GM21825 (cell line): ENCODE measurements at regions not wholly inside any gene's neighbourhood (a gene's known extent, or its start where the extent isn't known, plus 50 kb on each side); places are given as distances from the start of the nearest gene placed in this dataset.

Source experiments
- ATAC-seq: cut with Tn5 transposase; IDR thresholded peaks from one replicate; pipeline ENCODE4 v1.9.1; 2021; ENCODE audit warnings: mild to moderate bottlenecking, moderate library complexity; ENCODE audit not compliant: unreplicated experiment

DNA sequence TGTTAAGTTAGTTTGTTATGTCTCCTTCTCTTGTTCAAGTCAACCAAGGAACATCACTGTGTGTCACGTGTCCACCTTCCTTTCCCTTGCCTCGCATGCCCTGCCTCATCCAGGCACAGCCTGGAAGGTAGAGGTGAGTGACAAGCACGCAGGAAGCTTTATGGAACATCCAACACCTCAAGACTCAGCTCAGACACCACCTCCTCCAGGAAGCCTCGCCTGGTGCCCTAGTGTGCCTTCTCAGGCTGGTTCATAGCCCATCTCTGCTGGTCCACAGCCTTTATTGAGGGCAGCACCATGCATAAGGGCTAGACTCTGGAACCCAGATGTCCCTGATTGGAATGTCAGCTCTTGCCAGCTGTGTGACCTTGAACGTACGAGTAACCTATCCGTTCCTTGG is 224.3 kb downstream of the ANKRD60 start:
- no peak for ATAC-seq

DNA sequence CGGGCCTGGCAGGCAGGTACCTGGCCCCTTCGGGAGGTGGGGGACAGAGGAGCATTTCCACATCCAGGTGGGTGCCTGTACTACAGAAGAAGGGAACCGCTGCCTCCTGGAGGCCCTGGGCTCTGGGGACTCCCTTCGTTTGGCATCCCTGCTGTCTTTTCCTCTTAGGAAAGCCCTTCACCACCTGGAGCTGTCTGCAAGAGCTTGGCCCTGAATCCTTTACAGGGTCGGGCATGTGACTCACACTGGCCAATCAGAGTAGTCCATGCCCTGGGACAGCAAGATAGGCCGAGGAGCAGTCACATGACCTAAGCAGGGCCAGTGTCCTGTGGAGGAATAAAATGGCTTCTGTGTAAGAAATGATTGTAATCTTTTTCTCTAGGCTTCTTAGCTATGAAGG is 224.9 kb downstream of the ANKRD60 start:
- ATAC-seq, result no peak

DNA sequence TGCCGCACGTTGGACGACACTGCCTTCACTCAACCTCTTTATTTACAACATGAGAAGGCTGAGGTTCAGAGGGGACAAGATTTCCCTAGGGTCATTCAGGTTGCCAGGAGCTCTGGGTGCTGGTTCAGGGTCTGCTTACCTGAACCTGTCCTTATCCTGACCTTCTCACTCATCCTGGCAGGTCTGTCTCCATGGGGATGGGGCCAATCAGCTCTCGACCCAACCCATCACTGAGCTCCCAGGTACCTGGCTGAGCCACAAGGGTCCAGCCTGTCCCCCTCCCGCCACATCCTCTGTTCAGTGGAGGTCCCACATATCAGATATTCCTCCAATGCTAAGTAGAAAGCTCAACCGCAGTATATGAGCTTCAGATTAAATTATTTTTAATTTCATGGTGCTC is 225.6 kb downstream of the ANKRD60 start:
- ATAC-seq, result no peak

DNA sequence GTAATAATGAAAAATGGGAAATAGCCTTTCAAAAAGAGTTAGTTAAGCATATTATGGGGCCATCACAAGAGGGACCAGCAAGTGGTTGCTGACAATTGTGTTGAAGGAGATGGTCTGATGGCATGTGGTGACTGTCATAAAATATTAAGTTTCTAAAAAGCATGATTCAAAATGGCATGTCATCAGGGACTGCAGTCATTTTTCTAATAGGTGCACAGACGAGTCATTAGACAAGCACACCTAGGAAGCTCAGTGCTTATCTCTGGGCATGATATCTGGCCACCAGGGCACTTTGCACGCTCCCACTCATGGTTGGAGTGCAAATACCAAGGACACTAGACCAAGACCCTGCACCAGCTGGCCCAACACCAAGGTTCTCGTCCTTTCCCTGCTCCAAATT is 226.5 kb downstream of the ANKRD60 start:
- ATAC-seq, result no peak

DNA sequence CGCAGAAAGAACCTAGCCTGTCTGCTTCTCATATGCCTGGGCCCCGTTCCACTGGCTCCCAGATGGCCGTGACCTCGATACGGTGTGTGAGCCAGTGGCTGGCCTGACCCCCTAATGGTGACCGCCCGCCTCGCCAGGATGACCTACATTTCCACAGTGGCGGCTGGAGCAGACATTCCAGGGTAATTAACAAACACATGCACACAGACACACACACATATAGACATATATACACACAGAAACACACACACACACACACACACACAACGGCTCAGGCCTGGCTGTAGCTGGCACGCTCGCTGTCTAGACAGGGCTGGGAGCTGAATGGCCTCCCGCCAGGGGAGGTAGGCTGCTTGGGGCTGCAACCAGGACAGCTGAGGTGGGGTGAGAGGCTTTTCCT is 227.1 kb downstream of the ANKRD60 start:
- no peak for ATAC-seq

DNA sequence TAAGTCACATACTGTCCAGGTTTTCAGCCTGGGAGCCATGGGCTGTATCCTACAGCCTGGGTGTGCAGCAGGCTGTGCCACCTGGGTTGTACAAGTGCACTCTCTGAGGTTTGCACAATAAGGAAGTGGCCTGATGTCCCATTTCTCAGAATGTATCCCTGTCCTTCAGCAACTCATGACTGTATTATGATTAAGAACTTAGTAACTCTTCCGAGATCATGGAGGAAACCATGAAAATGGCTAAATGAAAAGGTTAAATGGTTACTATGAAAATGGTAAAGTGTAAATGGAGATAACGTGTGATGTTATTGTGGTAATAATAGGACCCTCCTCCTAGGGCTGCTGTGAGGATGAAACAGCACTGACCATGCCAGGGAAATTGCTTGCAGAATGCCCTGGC is 227.6 kb downstream of the ANKRD60 start:
- no peak for ATAC-seq

DNA sequence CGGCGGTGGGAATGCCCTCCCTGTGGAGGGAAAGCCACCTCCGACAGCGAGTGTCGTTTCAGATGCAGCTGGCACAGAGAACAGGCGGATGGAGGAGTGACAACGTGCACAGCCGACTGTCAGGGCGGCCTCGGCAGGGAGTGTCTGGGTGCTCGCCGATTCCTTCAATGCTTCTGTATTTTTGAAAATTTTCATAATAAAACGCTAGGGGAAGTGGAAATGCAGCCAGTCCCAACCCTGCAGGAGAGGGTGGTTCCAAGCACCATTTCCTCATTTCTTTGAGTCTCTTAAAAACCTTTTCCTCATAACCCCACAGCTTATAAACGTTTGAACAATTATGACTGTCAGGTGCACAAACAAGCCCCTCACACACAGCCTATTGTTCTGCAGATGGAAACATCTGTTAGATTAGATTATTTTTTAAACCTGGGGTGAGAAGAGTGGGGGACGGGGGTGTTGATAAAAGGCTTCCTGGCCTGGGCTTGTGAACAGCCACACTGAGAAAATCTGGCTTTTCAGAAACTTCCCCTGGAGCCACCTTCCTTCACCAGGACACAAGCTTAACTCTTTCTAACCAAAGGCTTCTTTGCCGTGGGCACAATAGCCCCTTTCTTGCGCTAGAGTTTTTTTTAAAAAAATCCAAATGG is 228.9 kb downstream of the ANKRD60 start:
- ATAC-seq, result no peak

DNA sequence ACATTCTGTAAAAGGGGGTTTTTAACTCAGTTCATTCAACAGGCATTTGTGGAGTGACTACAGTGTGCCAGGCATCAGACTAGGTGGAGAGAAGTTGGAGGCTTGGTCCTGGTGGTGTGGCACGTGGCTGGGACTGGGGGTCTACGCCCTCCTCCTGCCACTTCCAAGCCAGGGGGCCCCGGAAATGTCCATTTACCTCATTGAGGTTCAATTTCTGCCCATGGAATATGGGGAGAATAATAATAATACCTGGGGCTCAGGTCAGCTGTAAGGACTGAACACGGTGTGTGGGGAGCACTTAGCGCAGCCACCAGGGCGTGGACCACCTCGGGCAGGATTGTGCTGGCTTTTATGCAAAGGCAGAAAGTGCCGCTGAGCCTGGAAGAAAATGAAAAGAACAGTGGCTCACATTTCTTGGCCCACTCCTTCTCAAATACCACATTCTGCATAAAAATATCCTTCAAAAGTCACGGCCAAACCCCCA is 229.4 kb downstream of the ANKRD60 start:
- no peak for ATAC-seq

DNA sequence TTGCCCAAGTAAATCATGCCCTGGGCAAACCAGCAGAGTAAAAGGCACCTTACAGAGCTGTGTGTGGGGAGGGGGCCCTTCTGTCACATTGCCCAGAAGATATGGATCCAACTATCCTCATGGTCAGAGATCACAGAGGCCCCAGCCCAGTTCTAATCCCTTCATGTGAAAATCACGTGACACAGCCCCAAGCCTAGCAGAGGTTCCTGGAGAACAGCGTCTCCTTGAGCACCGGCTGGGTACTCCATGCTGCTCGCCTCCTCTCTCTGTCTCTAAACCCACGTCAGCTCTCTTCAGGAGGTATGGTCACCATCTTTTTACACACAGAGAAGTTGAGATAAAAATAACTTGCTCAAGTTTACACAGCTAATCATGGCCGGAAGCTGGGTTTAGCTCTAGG is 230.2 kb downstream of the ANKRD60 start:
- no peak for ATAC-seq

DNA sequence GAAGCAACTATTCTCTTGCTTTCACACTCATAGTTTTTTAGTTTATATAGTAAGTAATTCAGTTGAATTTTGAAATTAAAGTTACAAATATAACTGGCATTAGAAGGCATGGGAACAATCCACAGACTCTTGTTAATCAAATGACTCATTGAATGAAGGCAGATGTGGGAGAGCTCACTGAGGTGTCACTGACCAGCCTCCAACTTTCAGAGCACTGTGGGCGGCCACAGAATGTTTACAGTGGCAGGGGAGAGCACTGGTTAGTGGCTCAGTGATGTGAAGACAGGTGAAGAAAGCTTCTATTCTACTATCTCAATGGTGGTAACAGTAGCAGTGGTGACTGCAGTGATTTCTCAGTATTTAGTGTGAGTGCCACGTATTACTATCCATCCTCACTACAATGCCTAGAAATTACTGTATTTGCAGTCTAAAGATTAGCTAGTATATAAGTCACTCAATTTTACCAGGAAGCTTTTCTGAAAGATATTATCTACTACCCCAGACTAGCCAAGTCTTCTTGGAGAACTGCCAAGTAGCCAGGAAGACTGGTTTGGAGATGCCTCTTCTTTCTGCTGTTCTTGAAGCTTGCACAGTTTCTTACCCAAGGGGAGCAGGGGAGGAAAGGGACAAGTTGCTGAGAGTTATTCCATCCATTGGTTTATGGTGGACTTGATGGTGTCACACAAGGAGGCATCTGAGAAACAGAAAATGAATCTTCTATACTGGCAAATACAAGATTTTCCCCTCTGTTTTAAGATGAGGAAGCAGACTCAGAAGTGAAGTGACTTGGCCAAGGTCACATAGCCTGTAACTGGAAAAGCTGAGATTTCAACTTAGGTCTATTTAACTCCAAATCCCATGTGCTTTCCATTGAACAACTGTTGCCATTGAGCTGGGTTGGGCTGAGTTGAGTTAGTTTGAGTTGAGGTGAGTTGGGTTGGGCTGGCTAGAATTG is 231.2 kb downstream of the ANKRD60 start:
- ATAC-seq, result no peak

DNA sequence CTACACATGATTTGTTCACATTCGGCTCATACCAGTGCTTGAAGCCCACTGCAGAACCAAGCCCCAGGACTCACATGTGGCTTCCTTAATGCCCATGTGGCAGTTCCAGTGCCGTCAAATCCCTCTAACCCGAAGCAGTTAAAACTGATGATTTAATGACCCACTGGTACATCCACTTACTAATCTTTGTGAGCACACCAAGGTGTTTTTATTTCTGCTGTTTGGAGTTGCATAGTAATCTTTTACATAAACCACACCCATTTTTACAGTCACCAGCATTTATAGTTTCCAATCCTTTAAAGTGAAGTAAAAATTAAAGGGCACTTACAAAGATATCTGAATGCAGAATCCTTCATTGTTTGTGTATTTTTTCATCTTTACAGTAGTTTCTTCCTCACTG is 232.0 kb downstream of the ANKRD60 start:
- ATAC-seq, result no peak

DNA sequence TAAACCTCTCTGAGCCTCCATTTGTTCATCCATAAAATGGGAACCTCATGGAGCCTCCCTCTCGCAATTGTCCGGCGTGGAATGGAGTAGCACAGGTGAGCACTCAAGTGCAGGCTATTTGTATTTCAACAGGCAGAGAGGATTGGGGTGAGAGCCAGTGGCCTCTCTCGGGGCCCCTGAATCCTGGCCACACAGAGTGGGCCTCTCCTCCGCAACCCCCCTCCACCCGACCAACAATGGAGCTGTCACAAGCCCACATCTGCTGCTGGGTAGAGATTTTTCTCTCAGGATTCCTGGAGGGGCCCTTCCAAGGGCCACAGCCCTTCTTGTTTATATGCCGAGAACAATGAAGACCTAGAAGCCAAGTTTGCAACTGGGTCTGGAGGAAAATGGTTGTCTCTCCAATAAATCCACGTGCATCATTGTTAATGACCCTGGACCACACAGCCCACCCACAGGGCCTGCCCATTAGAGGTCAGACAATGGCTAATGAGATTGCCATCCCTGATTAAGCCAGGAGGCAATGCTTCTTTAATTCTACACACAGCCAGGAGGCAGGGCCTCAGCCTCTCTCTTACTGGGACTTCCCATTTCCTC is 233.0 kb downstream of the ANKRD60 start:
- no peak for ATAC-seq

DNA sequence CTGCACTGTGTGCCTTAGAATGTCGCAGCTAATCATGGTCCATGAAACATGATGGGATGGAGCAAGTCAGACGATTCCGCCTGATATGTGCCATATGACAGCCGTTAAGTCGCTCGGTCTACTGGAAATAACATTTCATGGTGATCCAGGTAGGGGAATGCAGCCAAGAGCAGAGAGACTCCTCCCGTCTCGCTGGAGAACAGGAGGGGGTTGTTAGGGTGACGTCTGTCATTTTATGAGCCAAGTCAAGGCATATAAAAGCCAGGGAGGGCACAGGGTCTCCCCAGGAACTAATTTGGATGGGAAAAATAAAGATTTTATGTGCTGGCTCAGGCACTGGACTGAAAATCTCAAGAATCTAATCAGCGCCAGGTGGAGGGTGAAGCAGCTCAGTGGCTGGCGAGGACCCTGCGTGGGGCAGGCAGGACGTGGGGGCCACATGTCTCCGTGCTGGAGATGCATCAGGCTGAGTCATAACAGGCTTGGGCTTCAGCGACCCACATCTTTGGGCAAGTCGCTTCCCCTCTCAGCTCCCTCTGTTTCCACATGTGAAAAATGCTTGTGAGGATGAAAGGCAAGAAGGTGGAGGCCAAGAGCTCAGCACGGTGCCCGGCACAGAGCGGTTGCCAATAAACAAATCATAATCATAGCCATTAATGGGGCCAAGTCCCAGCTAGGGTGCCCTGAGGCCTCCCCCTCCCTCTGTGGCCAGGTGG is 234.6 kb downstream of the ANKRD60 start:
- no peak for ATAC-seq

DNA sequence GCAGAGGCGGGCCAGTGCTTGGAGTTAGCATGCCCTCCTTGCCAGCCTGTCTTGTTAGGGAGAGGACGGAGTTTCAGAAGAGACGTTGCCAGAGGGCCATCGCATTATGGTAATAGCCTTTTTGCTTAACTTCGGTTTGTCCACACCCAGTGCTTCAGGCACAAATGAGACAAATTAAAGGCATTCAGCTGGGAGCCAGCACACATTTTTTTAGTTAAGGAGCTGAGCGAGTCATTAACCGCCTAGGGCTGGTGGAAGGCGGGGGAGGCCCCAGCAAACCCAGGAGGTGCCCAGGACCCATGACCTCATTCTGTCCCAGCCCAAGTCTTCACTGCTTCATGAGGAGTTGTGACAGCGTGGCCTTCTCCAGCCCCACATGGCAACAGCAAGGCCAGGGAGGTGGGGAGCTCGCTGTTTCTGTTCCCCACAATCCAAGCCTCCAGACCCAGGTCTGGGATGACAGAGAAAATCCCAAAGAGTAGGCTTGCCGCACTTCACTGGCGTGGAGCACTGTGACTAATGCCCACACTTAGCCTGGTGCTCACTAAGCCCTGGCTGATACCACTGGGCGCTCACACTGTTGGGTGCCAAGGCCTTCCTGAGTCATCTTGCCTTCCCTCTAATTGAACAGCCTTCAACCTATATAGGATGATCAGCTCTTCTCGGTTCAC is 237.1 kb downstream of the ANKRD60 start:
- ATAC-seq, result no peak

DNA sequence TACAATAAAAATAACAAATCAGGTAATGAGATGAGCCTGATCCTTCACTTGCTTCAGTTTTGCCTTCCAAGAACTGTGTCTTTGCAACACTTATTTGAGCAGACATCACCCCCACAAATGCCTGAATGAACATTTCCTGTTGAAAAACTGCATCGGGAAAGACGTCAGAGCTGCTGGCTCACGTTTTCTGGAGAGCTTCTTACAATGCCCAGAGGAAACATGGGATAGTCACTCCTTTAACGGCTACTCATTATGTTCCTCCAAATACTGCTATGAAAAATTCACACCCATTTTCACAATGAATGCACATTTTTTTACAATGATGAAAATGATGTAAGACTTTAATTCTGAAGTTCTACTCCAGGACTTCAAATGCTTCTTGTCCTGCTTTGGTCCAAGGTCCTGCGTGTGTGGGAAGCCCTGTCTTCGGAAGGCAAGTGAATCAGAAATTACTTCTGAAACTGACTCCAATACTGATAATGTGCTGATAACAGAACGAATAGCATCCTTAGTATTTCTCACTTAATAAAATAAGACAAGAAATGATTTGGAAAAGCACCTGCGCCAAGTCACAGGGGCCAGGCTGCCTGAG is 238.0 kb downstream of the ANKRD60 start:
- ATAC-seq, result no peak

DNA sequence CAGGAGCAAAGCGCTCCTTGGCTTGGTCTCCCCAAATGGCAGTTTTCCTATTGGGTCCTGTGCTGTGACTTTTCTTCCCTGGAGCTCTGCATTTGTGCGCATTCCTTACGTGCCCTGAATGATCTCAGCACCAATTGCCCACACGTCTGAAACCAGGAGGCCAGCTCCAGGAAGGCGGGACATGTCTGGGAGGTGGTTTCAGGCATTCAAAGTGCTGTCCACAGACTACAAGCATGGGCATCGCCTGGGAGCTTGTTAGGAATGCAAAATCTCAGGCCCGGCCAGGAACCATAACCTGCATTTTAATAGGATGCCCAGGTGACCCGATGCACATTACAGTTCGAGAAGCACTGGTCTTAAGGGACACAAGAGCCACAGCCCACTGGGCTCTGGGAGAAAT is 239.6 kb downstream of the ANKRD60 start:
- ATAC-seq, result no peak

DNA sequence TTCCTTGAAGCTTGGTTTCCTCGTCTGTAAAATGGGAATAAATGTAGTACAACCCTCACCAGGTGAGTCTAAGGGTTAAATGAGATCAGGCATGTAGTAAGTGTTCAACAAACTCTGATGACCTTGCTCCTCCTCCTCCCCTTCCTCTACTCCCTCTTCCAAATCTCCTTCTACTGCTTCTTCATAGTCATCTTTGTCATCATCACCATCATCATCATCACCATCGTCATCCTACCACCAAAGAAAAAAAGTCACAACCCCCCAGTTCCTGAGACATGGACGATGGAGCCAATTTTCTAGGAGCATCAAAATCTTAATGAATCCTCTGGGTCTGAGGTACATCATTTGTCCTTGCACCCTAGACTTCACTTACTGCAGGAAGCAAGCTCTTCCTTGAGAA is 240.0 kb downstream of the ANKRD60 start:
- ATAC-seq, result no peak

DNA sequence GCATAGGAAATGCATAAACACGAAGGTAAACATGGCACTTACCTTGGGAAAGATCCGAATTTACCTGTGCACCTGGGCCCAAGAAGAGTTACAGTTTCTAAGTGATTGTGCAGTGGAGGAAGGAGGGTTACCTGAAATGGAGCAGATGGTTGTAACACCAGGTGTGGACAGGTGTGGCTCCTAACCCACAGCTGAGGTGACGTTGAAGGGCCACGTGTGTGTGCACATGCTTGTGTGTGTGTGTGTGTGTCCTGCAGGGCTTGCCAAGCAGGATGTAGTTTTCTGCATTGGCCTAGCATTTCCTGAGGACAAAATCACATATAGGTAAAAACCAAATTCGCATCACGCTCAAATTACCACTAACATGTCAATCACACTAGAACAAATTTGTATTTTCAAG is 240.8 kb downstream of the ANKRD60 start:
- no peak for ATAC-seq

DNA sequence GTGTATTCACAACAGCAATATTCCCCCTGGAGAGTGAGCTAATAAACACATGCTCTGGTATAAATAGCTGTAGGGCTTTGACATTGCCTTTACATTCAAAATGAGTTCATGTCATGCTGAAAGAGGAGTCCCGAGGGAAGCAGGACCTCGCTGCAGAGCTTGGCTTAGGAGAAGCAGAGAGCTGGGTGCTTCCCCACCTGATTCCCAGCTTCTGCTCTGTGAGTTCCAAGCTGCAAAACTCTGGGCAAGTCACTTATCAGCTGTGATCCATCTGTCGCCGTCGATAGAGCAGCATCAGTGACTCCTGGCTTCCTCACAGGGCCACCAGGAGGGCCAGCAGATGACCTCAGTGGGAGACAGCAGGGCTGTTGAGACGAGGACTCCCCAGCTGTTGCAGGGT is 241.8 kb downstream of the ANKRD60 start:
- ATAC-seq, result no peak

DNA sequence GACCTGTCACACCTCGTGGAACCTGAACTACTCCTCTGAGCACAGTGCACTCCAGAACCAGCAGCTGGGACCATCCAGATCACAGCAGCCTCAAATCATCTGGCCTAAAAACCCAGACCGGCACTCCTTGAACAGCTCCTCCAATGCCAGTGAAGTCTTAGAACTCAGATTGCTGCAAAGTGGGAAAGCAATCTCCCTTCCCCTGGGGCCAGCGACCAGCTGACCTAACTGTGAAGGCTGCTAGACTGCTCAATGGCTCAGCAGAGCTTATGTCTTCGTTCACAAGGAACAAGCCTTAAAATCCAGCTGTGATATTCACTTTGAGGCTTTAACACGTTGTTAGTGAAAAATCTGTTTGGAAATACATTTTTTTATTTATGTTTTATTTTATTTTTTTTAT is 243.2 kb downstream of the ANKRD60 start:
- ATAC-seq, result no peak
